ENCODE measurements at regions not wholly inside any gene's neighbourhood (a gene's known extent, or its start where the extent isn't known, plus 50 kb on each side); places are given as distances from the start of the nearest gene placed in this dataset.

GRCh38 chr16:63130942-63131341 is 1094.7 kb upstream of the CDH8 start:
- 0 out of 7 replicates have a peak, but pooled peaks cover 0 to 8% (median 0%) of the 10 kb centered on the region in 3 experiments for H3K36me3 Mint-ChIP-seq (ENCODE audit: insufficient read depth in 1 of 3, low read depth in 3 of 3)
- Histone ChIP-seq H3K27me3 (ENCODE audit: insufficient read depth, low read length) (no peaks in the 10 kb centered on the region), H2BK5ac (ENCODE audit: insufficient read length, low read length) (no peak overlapping the region), H3K79me1 (ENCODE audit: insufficient read depth, low read depth, low read length, poor library complexity, severe bottlenecking) (no peaks in the 10 kb centered on the region), H2BK12ac (ENCODE audit: insufficient read length, low read depth, low read length) (no peak overlapping the region), H3K9me3 (ENCODE audit: control insufficient read depth, low read depth, low read length) (no peaks in the 10 kb centered on the region), H2BK15ac (ENCODE audit: low read depth, low read length) (no peak overlapping the region), H4K8ac (replicated peaks; ENCODE audit: insufficient read length, low read depth, low read length) (no peak overlapping the region), H3K4ac (ENCODE audit: low read depth, low read length) (no peak overlapping the region), H3K79me2 (ENCODE audit: insufficient read depth, low read length) (no peaks in the 10 kb centered on the region), H3K27ac (ENCODE audit: insufficient read length, low read depth, low read length) (no peak overlapping the region), H4K91ac (ENCODE audit: insufficient read length, low read depth, low read length) (no peak overlapping the region), H3K14ac (ENCODE audit: insufficient read depth, low read length) (no peak overlapping the region), H4K20me1 (ENCODE audit: control insufficient read depth, insufficient read depth, insufficient read length) (no peaks in the 10 kb centered on the region), H2BK20ac (ENCODE audit: low read depth, low read length, poor library complexity, severe bottlenecking) (no peak overlapping the region), H3T11ph (ENCODE audit: low read length) (no peak overlapping the region), H3K56ac (ENCODE audit: insufficient read length, low read depth, low read length) (no peak overlapping the region), H3K18ac (ENCODE audit: insufficient read length, low read depth, low read length) (no peak overlapping the region), H3K4me1 (ENCODE audit: insufficient read depth, low read length) (no peaks in the 10 kb centered on the region), H3K4me2 (ENCODE audit: insufficient read depth, insufficient read length, low read length) (no peak overlapping the region), H2BK120ac (ENCODE audit: low read depth, low read length, poor library complexity, severe bottlenecking) (no peak overlapping the region), H3K9ac (ENCODE audit: extremely low read depth, insufficient read length, low read length) (no peak overlapping the region), H2AK5ac (ENCODE audit: insufficient read length, low read length) (no peak overlapping the region), H3K23me2 (ENCODE audit: insufficient read length, low read depth, low read length, poor library complexity, severe bottlenecking) (no peaks in the 10 kb centered on the region), H4K5ac (ENCODE audit: insufficient read length, low read depth, low read length) (no peak overlapping the region), H3K23ac (ENCODE audit: insufficient read length, low read depth, low read length) (no peak overlapping the region), H2AFZ (ENCODE audit: low read length) (no peak overlapping the region)
- no peak overlapping the region for H3K4me3 Mint-ChIP-seq
- DNase-seq: no peak
- no CpG with 5 or more reads among the region's 4 CpGs for WGBS (ENCODE audit: extremely low coverage, insufficient read length, low lambda C conversion rate)
- TF ChIP-seq CTCF (conservative IDR thresholded peaks at IDR 0.05): no peak
- H3K9me3 Mint-ChIP-seq: no peaks in the 10 kb centered on the region; a peak in 2 of 5 replicates
- H3K27ac Mint-ChIP-seq: no peak overlapping the region
- H3K4me1 Mint-ChIP-seq: no peaks in the 10 kb centered on the region
- peaks cover 3% of the 10 kb centered on the region for H3K27me3 Mint-ChIP-seq (ENCODE audit: low read depth)

Measured in H9 (cell line).